AG09319 (cell line): ENCODE measurements at regions not wholly inside any gene's neighbourhood (a gene's known extent, or its start where the extent isn't known, plus 50 kb on each side); places are given as distances from the start of the nearest gene placed in this dataset.

Experiments
- DNase-seq: peaks from one replicate; pipeline ENCODE4 v3.0.0-alpha.2; 2010; ENCODE audit warnings: low read depth; ENCODE audit errors: extremely low read depth
- CTCF ChIP-seq: IDR thresholded peaks from 2 replicates; pipeline ENCODE4 v1.5.1; 2011; ENCODE audit warnings: low read depth, mild to moderate bottlenecking, inconsistent platforms, low read length, moderate library complexity

GRCh38 chr3:188026191-188026968 is 127.6 kb upstream of the LPP start:
- TF ChIP-seq CTCF = no peak
- DNase-seq = no peak

GRCh38 chr3:188031121-188031520 is 122.8 kb upstream of the LPP start:
- no peak for TF ChIP-seq CTCF
- DNase-seq = no peak

GRCh38 chr3:188034989-188035388 is 119.0 kb upstream of the LPP start:
- no peak for DNase-seq
- TF ChIP-seq CTCF = no peak

GRCh38 chr3:188036375-188037194 is 117.4 kb upstream of the LPP start:
- DNase-seq = no peak
- no peak for TF ChIP-seq CTCF

- peak; percentile 49 for TF ChIP-seq CTCF
- DNase-seq = peak; percentile 29
These were observed 116.7 kb upstream of the LPP start for GRCh38 chr3:188037195-188037718.

GRCh38 chr3:188037965-188038581 is 115.9 kb upstream of the LPP start:
- TF ChIP-seq CTCF = no peak
- no peak for DNase-seq
